Stomach smooth muscle (tissue), 2 donors: ENCODE measurements at regions not wholly inside any gene's neighbourhood (a gene's known extent, or its start where the extent isn't known, plus 50 kb on each side); places are given as distances from the start of the nearest gene placed in this dataset.

Source experiments
- H3K27ac ChIP-seq: one replicate; pipeline ENCODE4 v1.7.0; 2013; ENCODE audit warnings: mild to moderate bottlenecking, low read length, inconsistent platforms
- H3K27me3 ChIP-seq, 2 donors: one replicate each; pipeline ENCODE4 v1.7.0; 2013; ENCODE audit warnings: low read length in 2 of 2; ENCODE audit not compliant: insufficient read depth in 2 of 2, control insufficient read depth in 1 of 2
- H3K36me3 ChIP-seq, 2 donors: one replicate each; pipeline ENCODE4 v1.7.0; 2013; ENCODE audit warnings: low read length in 2 of 2; ENCODE audit not compliant: control insufficient read depth in 2 of 2, insufficient read depth in 2 of 2
- H3K4me1 ChIP-seq: one replicate; pipeline ENCODE4 v1.7.0; 2013; ENCODE audit warnings: low read length; ENCODE audit not compliant: control insufficient read depth, insufficient read depth
- H3K4me3 ChIP-seq, 2 donors: one replicate each; pipeline ENCODE4 v1.7.0; 2013; ENCODE audit warnings: low read length in 2 of 2
- H3K9ac ChIP-seq, 2 donors: one replicate each; pipeline ENCODE4 v1.7.0; 2013; ENCODE audit warnings: low read length in 2 of 2, mild to moderate bottlenecking in 1 of 2
- H3K9me3 ChIP-seq, 2 donors: one replicate each; pipeline ENCODE4 v1.7.0; 2013; ENCODE audit warnings: low read length in 2 of 2; ENCODE audit not compliant: control insufficient read depth in 2 of 2
- donor health status: healthy.
- donor health status: Pancreatic carcinoma.

DNA sequence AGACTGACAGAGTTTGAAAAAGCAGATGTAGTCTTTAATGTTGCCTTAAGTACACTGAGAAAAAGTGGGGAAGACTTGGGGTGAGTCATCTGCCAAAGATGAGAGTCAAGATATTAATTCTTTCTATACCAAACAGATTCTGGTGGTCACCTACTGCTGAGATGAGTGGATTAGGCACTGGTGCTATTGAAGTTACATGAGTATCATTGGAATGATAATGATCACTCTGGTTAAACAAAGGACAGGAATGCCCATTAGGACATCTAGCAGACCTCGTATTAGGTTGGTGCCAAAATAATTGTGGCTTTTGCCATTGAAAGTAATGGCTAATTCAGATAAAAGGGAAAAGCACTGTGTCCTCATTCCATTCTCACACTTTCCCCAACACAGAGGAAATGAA is 1588.9 kb downstream of the KCNT2 start:
- Histone ChIP-seq H3K9ac (no peak overlapping the region), H3K27me3 (no peaks in the 10 kb centered on the region), H3K4me1 (no peaks in the 10 kb centered on the region), H3K9me3 (no peaks in the 10 kb centered on the region), H3K4me3 (no peak overlapping the region), H3K27ac (no peak overlapping the region), H3K36me3 (no peaks in the 10 kb centered on the region)

- no peaks in the 10 kb centered on the region for H3K4me1 ChIP-seq
- H3K27ac ChIP-seq = no peak overlapping the region
- no peaks in the 10 kb centered on the region for H3K27me3 ChIP-seq
- no peak overlapping the region for H3K9ac ChIP-seq
- no peak overlapping the region for H3K4me3 ChIP-seq
- H3K9me3 ChIP-seq = no peaks in the 10 kb centered on the region
- H3K36me3 ChIP-seq = no peaks in the 10 kb centered on the region
Measured at GRCh38 chr1:195012995-195013394, 1595.2 kb downstream of the KCNT2 start.

GRCh38 chr1:195005338-195005737 is 1602.9 kb downstream of the KCNT2 start:
- no peak overlapping the region for H3K9ac ChIP-seq
- H3K27me3 ChIP-seq = no peaks in the 10 kb centered on the region
- H3K36me3 ChIP-seq = no peaks in the 10 kb centered on the region
- H3K4me1 ChIP-seq = no peaks in the 10 kb centered on the region
- H3K27ac ChIP-seq = no peak overlapping the region
- no peaks in the 10 kb centered on the region for H3K9me3 ChIP-seq
- H3K4me3 ChIP-seq = no peak overlapping the region

DNA sequence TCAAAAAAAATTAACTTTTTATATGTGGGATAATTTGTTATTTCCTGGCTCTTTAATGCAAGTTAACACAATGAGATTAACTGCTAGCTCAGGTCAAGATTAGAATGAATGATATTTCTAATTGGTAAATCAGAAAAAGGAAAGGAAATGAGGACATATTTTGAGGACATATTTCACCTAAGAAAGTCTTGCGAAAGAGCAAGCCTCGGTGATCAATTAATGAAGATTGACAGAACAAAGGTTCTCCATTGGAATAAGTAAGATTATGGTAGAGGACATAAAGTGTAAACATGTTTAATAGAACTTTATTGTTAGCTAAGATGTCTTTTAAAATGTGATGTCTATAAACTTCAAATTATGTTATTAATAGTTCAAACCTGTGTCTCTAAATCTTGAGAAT is 1617.8 kb downstream of the KCNT2 start:
- no peak overlapping the region for H3K27ac ChIP-seq
- H3K9me3 ChIP-seq = no peaks in the 10 kb centered on the region
- H3K36me3 ChIP-seq = no peaks in the 10 kb centered on the region
- H3K4me3 ChIP-seq = no peak overlapping the region
- no peak overlapping the region for H3K9ac ChIP-seq
- H3K4me1 ChIP-seq = no peaks in the 10 kb centered on the region
- no peaks in the 10 kb centered on the region for H3K27me3 ChIP-seq

- H3K9me3 ChIP-seq = no peaks in the 10 kb centered on the region
- no peak overlapping the region for H3K4me3 ChIP-seq
- H3K27me3 ChIP-seq = no peaks in the 10 kb centered on the region
- no peaks in the 10 kb centered on the region for H3K36me3 ChIP-seq
- no peaks in the 10 kb centered on the region for H3K4me1 ChIP-seq
- no peak overlapping the region for H3K27ac ChIP-seq
- H3K9ac ChIP-seq = no peak overlapping the region
Measured at GRCh38 chr1:194975913-194976312, 1632.3 kb downstream of the KCNT2 start.

GRCh38 chr1:194968916-194969315 is 1639.3 kb downstream of the KCNT2 start:
- Histone ChIP-seq H3K4me1 (no peaks in the 10 kb centered on the region), H3K9me3 (no peaks in the 10 kb centered on the region), H3K9ac (no peak overlapping the region), H3K36me3 (no peaks in the 10 kb centered on the region), H3K27me3 (no peaks in the 10 kb centered on the region), H3K27ac (no peak overlapping the region), H3K4me3 (no peak overlapping the region)

- no peaks in the 10 kb centered on the region for H3K4me1 ChIP-seq
- no peaks in the 10 kb centered on the region for H3K27me3 ChIP-seq
- H3K9ac ChIP-seq = no peak overlapping the region
- H3K9me3 ChIP-seq = no peaks in the 10 kb centered on the region
- no peaks in the 10 kb centered on the region for H3K36me3 ChIP-seq
- no peak overlapping the region for H3K4me3 ChIP-seq
- no peak overlapping the region for H3K27ac ChIP-seq
Measured at GRCh38 chr1:194959795-194960194, 1648.4 kb downstream of the KCNT2 start.

DNA sequence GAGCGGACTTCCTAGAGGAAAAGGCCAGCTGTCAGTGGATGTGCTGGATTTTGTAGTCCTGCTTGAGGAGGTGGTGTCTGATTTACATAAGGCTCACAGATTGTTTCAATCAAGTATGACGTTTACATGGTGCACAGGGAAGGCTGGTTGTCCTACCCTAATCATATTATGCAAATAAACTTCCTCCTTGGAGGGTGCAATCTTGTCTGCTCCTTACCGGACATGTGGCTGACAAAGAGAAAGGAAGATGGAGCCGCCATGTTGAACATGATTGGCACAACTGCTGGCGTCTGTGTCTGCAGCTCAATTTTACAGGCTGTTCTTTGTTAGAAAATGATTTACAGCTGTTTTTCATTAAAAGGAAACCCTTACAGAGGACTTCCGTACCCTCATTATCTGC is 1656.1 kb downstream of the KCNT2 start:
- H3K9ac ChIP-seq = no peak overlapping the region
- H3K4me3 ChIP-seq = no peak overlapping the region
- H3K27ac ChIP-seq = no peak overlapping the region
- H3K27me3 ChIP-seq = no peaks in the 10 kb centered on the region
- H3K4me1 ChIP-seq = no peaks in the 10 kb centered on the region
- no peaks in the 10 kb centered on the region for H3K9me3 ChIP-seq
- no peaks in the 10 kb centered on the region for H3K36me3 ChIP-seq

- no peaks in the 10 kb centered on the region for H3K4me1 ChIP-seq
Measured at GRCh38 chr1:194950584-194950983, 1657.7 kb downstream of the KCNT2 start.

DNA sequence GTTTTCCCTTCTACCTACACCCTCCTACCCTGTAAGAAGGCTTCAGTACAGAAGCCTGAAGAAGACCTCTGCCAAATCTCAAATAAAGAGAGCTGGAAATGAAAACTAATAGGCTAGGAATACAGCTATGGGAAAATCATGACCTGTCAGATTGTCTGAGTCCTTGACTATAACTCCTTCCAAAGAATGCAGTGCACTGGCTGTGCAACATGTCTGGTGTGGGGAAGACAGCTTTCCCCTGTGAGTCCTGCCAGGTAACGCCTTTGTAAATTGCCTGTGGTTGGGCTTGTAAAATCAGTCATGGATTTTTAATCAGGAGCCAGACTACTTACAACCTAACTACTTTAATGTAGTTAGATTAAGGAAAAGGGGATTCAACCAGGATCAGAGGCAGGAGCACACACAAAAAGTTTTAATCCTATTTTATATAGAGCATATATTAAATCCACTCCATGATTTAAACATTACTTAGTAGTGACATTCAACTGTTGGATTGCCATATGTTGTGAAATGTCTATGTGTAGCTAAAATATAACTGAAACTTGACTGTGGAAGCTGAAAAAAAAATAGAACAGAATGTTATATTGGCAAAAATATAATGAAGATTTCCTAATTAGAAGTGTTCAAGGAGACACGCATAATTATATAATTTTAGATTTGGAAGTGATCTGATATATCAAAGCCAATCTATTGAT is 1667.8 kb downstream of the KCNT2 start:
- no peak overlapping the region for H3K9ac ChIP-seq
- no peak overlapping the region for H3K4me3 ChIP-seq
- no peaks in the 10 kb centered on the region for H3K36me3 ChIP-seq
- no peaks in the 10 kb centered on the region for H3K4me1 ChIP-seq
- no peaks in the 10 kb centered on the region for H3K9me3 ChIP-seq
- no peak overlapping the region for H3K27ac ChIP-seq
- no peaks in the 10 kb centered on the region for H3K27me3 ChIP-seq

More at GRCh38 chr1:194950584-194950983, 1657.7 kb downstream of the KCNT2 start:
- H3K4me3 ChIP-seq = no peak overlapping the region
- H3K27me3 ChIP-seq = no peaks in the 10 kb centered on the region
- no peak overlapping the region for H3K9ac ChIP-seq
- no peaks in the 10 kb centered on the region for H3K36me3 ChIP-seq
- H3K9me3 ChIP-seq = no peaks in the 10 kb centered on the region
- H3K27ac ChIP-seq = no peak overlapping the region

- H3K9ac ChIP-seq = no peak overlapping the region
- no peaks in the 10 kb centered on the region for H3K9me3 ChIP-seq
- no peaks in the 10 kb centered on the region for H3K36me3 ChIP-seq
- H3K27me3 ChIP-seq = no peaks in the 10 kb centered on the region
- no peak overlapping the region for H3K4me3 ChIP-seq
- no peak overlapping the region for H3K27ac ChIP-seq
- no peaks in the 10 kb centered on the region for H3K4me1 ChIP-seq
Measured at GRCh38 chr1:194935864-194936263, 1672.4 kb downstream of the KCNT2 start.
